ENCODE measurements at regions not wholly inside any gene's neighbourhood (a gene's known extent, or its start where the extent isn't known, plus 50 kb on each side); places are given as distances from the start of the nearest gene placed in this dataset.

DNA sequence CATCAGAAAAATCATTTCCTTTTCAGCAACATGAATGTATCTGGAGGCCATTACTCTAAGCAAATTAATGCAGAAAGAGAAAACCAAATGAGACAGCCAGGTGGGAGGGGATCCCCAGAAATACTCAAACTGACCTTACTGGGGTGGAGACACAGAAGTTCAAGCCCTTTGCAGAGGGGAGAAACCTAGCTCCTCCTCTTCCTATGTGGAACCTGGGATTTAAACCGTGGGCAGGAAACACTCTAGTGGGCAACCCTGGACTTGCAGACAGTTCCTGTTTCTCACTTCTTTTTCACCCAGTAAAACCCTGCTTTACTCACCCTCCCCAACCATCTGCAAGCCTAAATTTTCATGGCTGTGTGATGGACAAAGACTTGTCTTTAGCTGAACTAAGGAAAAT, 61.3 kb downstream of the SLITRK6 start:
- H3K79me2 ChIP-seq (ENCODE audit: control insufficient read depth, low read length) = no peaks in the 10 kb centered on the region
- H3F3A ChIP-seq (ENCODE audit: control insufficient read depth, insufficient read depth) = no peaks in the 10 kb centered on the region
- no peak overlapping the region for H3K27ac ChIP-seq (ENCODE audit: low read depth, low read length)
- no peaks in the 10 kb centered on the region for H4K20me1 ChIP-seq (ENCODE audit: control insufficient read depth, insufficient read depth, low read depth, low read length)
- no peaks in the 10 kb centered on the region for H3K36me3 ChIP-seq (ENCODE audit: control insufficient read depth, low read length)
- H3K9me3 ChIP-seq (ENCODE audit: control insufficient read depth, insufficient read depth, low read length) = peaks cover 3% of the 10 kb centered on the region; the same call in 1 of the 2 replicates
- H3K4me1 ChIP-seq (ENCODE audit: control insufficient read depth, low read length) = no peaks in the 10 kb centered on the region
- no peaks in the 10 kb centered on the region for H3K9me2 ChIP-seq (replicated peaks; ENCODE audit: control insufficient read depth, low read length)
- TF ChIP-seq, protein P1, sequence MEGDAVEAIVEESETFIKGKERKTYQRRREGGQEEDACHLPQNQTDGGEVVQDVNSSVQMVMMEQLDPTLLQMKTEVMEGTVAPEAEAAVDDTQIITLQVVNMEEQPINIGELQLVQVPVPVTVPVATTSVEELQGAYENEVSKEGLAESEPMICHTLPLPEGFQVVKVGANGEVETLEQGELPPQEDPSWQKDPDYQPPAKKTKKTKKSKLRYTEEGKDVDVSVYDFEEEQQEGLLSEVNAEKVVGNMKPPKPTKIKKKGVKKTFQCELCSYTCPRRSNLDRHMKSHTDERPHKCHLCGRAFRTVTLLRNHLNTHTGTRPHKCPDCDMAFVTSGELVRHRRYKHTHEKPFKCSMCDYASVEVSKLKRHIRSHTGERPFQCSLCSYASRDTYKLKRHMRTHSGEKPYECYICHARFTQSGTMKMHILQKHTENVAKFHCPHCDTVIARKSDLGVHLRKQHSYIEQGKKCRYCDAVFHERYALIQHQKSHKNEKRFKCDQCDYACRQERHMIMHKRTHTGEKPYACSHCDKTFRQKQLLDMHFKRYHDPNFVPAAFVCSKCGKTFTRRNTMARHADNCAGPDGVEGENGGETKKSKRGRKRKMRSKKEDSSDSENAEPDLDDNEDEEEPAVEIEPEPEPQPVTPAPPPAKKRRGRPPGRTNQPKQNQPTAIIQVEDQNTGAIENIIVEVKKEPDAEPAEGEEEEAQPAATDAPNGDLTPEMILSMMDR (IDR thresholded peaks at IDR 0.05; ENCODE audit: low read depth, low read length, poor library complexity, severe bottlenecking) = no peak
- no peak for TF ChIP-seq EZH2phosphoT487 (IDR thresholded peaks at IDR 0.05; ENCODE audit: borderline replicate concordance, low read length)
- H3K4me3 ChIP-seq (ENCODE audit: low read length) = no peak overlapping the region
- H3K27me3 ChIP-seq (ENCODE audit: control insufficient read depth, low read length) = no peaks in the 10 kb centered on the region
- no peak overlapping the region for H3K4me2 ChIP-seq (ENCODE audit: low read length)

DNA sequence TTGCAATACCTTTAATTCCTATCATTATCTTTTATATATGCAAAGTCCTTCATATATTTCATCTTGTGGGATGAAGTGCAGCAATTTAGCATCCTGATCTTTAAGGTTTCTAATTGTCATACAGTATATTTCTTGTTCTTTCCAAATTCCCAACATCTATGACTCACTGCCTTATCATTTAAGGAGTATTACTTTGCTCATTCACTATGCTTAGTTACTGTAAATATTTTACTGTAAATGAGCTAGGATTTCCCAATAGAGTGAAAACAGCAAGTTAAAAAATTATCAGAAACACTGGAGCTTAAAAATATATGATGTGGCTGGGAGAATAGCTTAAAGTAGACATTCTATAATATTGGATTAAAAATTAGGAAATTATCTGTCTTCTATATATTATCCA, 69.9 kb downstream of the SLITRK6 start:
- Histone ChIP-seq H3K79me2 (ENCODE audit: control insufficient read depth, low read length) (no peaks in the 10 kb centered on the region), H3K27me3 (ENCODE audit: control insufficient read depth, low read length) (no peaks in the 10 kb centered on the region), H3K4me2 (ENCODE audit: low read length) (no peak overlapping the region)

GRCh38 chr13:85728811-85729210, 70.4 kb downstream of the SLITRK6 start:
- no peak overlapping the region for H3K27ac ChIP-seq (ENCODE audit: low read depth, low read length)
- TF ChIP-seq, protein P1 (IDR thresholded peaks at IDR 0.05; ENCODE audit: low read depth, low read length, poor library complexity, severe bottlenecking) = no peak
- TF ChIP-seq EZH2phosphoT487 (IDR thresholded peaks at IDR 0.05; ENCODE audit: borderline replicate concordance, low read length) = no peak
- no peak overlapping the region for H3K4me2 ChIP-seq (ENCODE audit: low read length)

More for the DNA sequence above, 69.9 kb downstream of the SLITRK6 start:
- Histone ChIP-seq H3K4me3 (ENCODE audit: low read length) (no peak overlapping the region), H3K9me2 (replicated peaks; ENCODE audit: control insufficient read depth, low read length) (no peaks in the 10 kb centered on the region), H3K27ac (ENCODE audit: low read depth, low read length) (no peak overlapping the region), H3K4me1 (ENCODE audit: control insufficient read depth, low read length) (no peaks in the 10 kb centered on the region), H3K36me3 (ENCODE audit: control insufficient read depth, low read length) (no peaks in the 10 kb centered on the region), H3F3A (ENCODE audit: control insufficient read depth, insufficient read depth) (no peaks in the 10 kb centered on the region), H4K20me1 (ENCODE audit: control insufficient read depth, insufficient read depth, low read depth, low read length) (no peaks in the 10 kb centered on the region), H3K9me3 (ENCODE audit: control insufficient read depth, insufficient read depth, low read length) (no peaks in the 10 kb centered on the region)
- TF ChIP-seq, protein P1 (IDR thresholded peaks at IDR 0.05; ENCODE audit: low read depth, low read length, poor library complexity, severe bottlenecking) = no peak
- no peak for TF ChIP-seq EZH2phosphoT487 (IDR thresholded peaks at IDR 0.05; ENCODE audit: borderline replicate concordance, low read length)

More at GRCh38 chr13:85728811-85729210, 70.4 kb downstream of the SLITRK6 start:
- H3K4me3 ChIP-seq (ENCODE audit: low read length) = no peak overlapping the region
- no peaks in the 10 kb centered on the region for H3K9me2 ChIP-seq (replicated peaks; ENCODE audit: control insufficient read depth, low read length)
- H3K79me2 ChIP-seq (ENCODE audit: control insufficient read depth, low read length) = no peaks in the 10 kb centered on the region
- no peaks in the 10 kb centered on the region for H4K20me1 ChIP-seq (ENCODE audit: control insufficient read depth, insufficient read depth, low read depth, low read length)
- no peaks in the 10 kb centered on the region for H3K36me3 ChIP-seq (ENCODE audit: control insufficient read depth, low read length)
- H3F3A ChIP-seq (ENCODE audit: control insufficient read depth, insufficient read depth) = no peaks in the 10 kb centered on the region
- no peaks in the 10 kb centered on the region for H3K27me3 ChIP-seq (ENCODE audit: control insufficient read depth, low read length)
- no peaks in the 10 kb centered on the region for H3K4me1 ChIP-seq (ENCODE audit: control insufficient read depth, low read length)
- no peaks in the 10 kb centered on the region for H3K9me3 ChIP-seq (ENCODE audit: control insufficient read depth, insufficient read depth, low read length)

Measured in DOHH2 (cell line).